DOHH2 (cell line): ENCODE measurements at regions not wholly inside any gene's neighbourhood (a gene's known extent, or its start where the extent isn't known, plus 50 kb on each side); places are given as distances from the start of the nearest gene placed in this dataset.

ENCODE experiments used
- H3F3A ChIP-seq: fragments of 200-600 bp; sonication (generic), shearing (Covaris generic); 2 replicates; pipeline ENCODE4 v1.6.0; 2016; ENCODE audit warnings: antibody characterized with exemption, mild to moderate bottlenecking; ENCODE audit not compliant: control insufficient read depth, insufficient read depth
- H3K27ac ChIP-seq: fragments of 200-600 bp; sonication (generic); 2 replicates; pipeline ENCODE4 v1.5.1; 2014; ENCODE audit warnings: low read depth, mild to moderate bottlenecking, low read length, moderate library complexity
- H3K27me3 ChIP-seq: fragments of 200-600 bp; sonication (generic); 2 replicates; pipeline ENCODE4 v1.6.1; 2014; ENCODE audit warnings: mild to moderate bottlenecking, low read length, mixed read lengths; ENCODE audit not compliant: control insufficient read depth
- H3K36me3 ChIP-seq: fragments of 200-600 bp; sonication (generic); 2 replicates; pipeline ENCODE4 v1.6.1; 2014; ENCODE audit warnings: mild to moderate bottlenecking, low read length, moderate library complexity, mixed read lengths; ENCODE audit not compliant: control insufficient read depth
- H3K4me1 ChIP-seq: fragments of 200-600 bp; sonication (generic); 2 replicates; pipeline ENCODE4 v1.6.1; 2014; ENCODE audit warnings: mild to moderate bottlenecking, low read length, mixed read lengths; ENCODE audit not compliant: control insufficient read depth
- H3K4me2 ChIP-seq: fragments of 200-600 bp; sonication (generic); 2 replicates; pipeline ENCODE4 v1.6.0; 2014; ENCODE audit warnings: mild to moderate bottlenecking, low read length, moderate library complexity
- H3K4me3 ChIP-seq: fragments of 200-600 bp; sonication (generic); 2 replicates; pipeline ENCODE4 v1.5.1; 2014; ENCODE audit warnings: mild to moderate bottlenecking, low read length, mixed read lengths
- H3K79me2 ChIP-seq: fragments of 200-600 bp; sonication (generic); 2 replicates; pipeline ENCODE4 v1.6.1; 2014; ENCODE audit warnings: mild to moderate bottlenecking, low read length, mixed read lengths; ENCODE audit not compliant: control insufficient read depth
- H3K9me2 ChIP-seq: fragments of 200-600 bp; sonication (generic); replicated peaks from 2 replicates; pipeline ENCODE4 v1.6.1; 2014; ENCODE audit warnings: mild to moderate bottlenecking, low read length, mixed read lengths; ENCODE audit not compliant: control insufficient read depth
- H3K9me3 ChIP-seq: fragments of 200-600 bp; sonication (generic); 2 replicates; pipeline ENCODE4 v1.6.1; 2014; ENCODE audit warnings: antibody characterized with exemption, low read length, mixed read lengths; ENCODE audit not compliant: control insufficient read depth, insufficient read depth
- H4K20me1 ChIP-seq: fragments of 200-600 bp; sonication (generic); 2 replicates; pipeline ENCODE4 v1.6.0; 2014; ENCODE audit warnings: low read depth, mild to moderate bottlenecking, antibody characterized with exemption, low read length, moderate library complexity; ENCODE audit not compliant: control insufficient read depth, insufficient read depth
- CTCF ChIP-seq: fragments of 200-600 bp; sonication (generic); IDR thresholded peaks from one replicate; pipeline ENCODE4 v1.5.1; 2014; ENCODE audit warnings: antibody characterized with exemption, mild to moderate bottlenecking, low read depth, low read length; ENCODE audit not compliant: poor library complexity, severe bottlenecking
- EZH2phosphoT487 ChIP-seq: fragments of 200-600 bp; sonication (generic); IDR thresholded peaks from 2 replicates; pipeline ENCODE4 v1.6.1; 2017; ENCODE audit warnings: borderline replicate concordance, mild to moderate bottlenecking, antibody characterized with exemption, low read length, moderate library complexity, mixed read lengths

- Histone ChIP-seq H3F3A (no peaks in the 10 kb centered on the region), H3K36me3 (no peaks in the 10 kb centered on the region), H3K27ac (no peak overlapping the region), H3K4me3 (no peak overlapping the region), H3K27me3 (no peaks in the 10 kb centered on the region), H3K4me1 (peaks cover 6% of the 10 kb centered on the region), H3K79me2 (no peaks in the 10 kb centered on the region), H4K20me1 (no peaks in the 10 kb centered on the region), H3K9me3 (no peaks in the 10 kb centered on the region), H3K9me2 (no peaks in the 10 kb centered on the region), H3K4me2 (no peak overlapping the region)
- TF ChIP-seq EZH2phosphoT487 (no peak), CTCF (no peak)
Observed at GRCh38 chr2:104465981-104466380, 387.9 kb upstream of the POU3F3 start.

GRCh38 chr2:104468846-104469245, 385.1 kb upstream of the POU3F3 start:
- no peaks in the 10 kb centered on the region for H3K36me3 ChIP-seq
- H3K9me2 ChIP-seq = no peaks in the 10 kb centered on the region
- H3K4me1 ChIP-seq = no peaks in the 10 kb centered on the region
- no peak overlapping the region for H3K4me2 ChIP-seq
- H3K9me3 ChIP-seq = no peaks in the 10 kb centered on the region
- H3K27me3 ChIP-seq = no peaks in the 10 kb centered on the region
- TF ChIP-seq EZH2phosphoT487 (no peak), CTCF (no peak)
- no peaks in the 10 kb centered on the region for H3K79me2 ChIP-seq
- no peak overlapping the region for H3K4me3 ChIP-seq
- no peaks in the 10 kb centered on the region for H3F3A ChIP-seq
- H4K20me1 ChIP-seq = no peaks in the 10 kb centered on the region
- no peak overlapping the region for H3K27ac ChIP-seq

DNA sequence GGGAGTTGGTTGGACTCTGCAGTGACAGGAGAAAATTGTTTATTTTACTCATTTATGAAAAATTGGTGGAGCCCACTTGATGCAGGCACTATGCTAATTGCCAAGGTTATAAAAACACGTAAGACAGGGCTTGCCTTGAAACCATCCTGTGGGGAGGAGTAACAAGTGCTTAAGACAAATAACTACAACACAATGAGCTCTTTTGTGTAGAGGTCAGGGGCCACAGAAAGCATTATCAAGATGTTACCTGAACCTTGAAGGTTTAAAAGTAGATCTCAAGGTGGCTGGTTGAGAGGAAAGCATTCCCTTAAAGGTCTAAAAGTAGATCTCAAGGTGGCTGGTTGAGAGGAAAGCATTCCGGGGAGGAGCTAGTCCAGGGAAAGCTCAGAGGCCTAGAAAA, 381.8 kb upstream of the POU3F3 start:
- H3K4me2 ChIP-seq = no peak overlapping the region
- no peaks in the 10 kb centered on the region for H3K79me2 ChIP-seq
- no peaks in the 10 kb centered on the region for H3F3A ChIP-seq
- H3K36me3 ChIP-seq = no peaks in the 10 kb centered on the region
- TF ChIP-seq CTCF (no peak), EZH2phosphoT487 (no peak)
- H3K4me1 ChIP-seq = no peaks in the 10 kb centered on the region
- no peak overlapping the region for H3K4me3 ChIP-seq
- no peaks in the 10 kb centered on the region for H3K27me3 ChIP-seq
- no peak overlapping the region for H3K27ac ChIP-seq
- H3K9me3 ChIP-seq = no peaks in the 10 kb centered on the region
- no peaks in the 10 kb centered on the region for H3K9me2 ChIP-seq
- H4K20me1 ChIP-seq = no peaks in the 10 kb centered on the region

- Histone ChIP-seq H3K4me1 (no peaks in the 10 kb centered on the region), H3K36me3 (no peaks in the 10 kb centered on the region), H3F3A (no peaks in the 10 kb centered on the region), H3K27me3 (no peaks in the 10 kb centered on the region), H3K9me3 (no peaks in the 10 kb centered on the region), H3K9me2 (no peaks in the 10 kb centered on the region), H3K79me2 (no peaks in the 10 kb centered on the region), H3K4me3 (no peak overlapping the region), H4K20me1 (no peaks in the 10 kb centered on the region), H3K27ac (no peak overlapping the region), H3K4me2 (no peak overlapping the region)
- TF ChIP-seq EZH2phosphoT487 = no peak
- TF ChIP-seq CTCF = no peak
Observed at GRCh38 chr2:104473546-104473945, 380.4 kb upstream of the POU3F3 start.
